GM12891 (cell line): ENCODE measurements at regions not wholly inside any gene's neighbourhood (a gene's known extent, or its start where the extent isn't known, plus 50 kb on each side); places are given as distances from the start of the nearest gene placed in this dataset.

Source experiments
- POLR2A ChIP-seq: IDR thresholded peaks from 2 replicates; pipeline ENCODE4 v1.6.1; 2011; ENCODE audit warnings: low read depth, low read length, control low read depth
- POLR2AphosphoS5 ChIP-seq: IDR thresholded peaks from 2 replicates; pipeline ENCODE4 v1.6.1; 2011; ENCODE audit warnings: low read depth, low read length, control low read depth
- SPI1 ChIP-seq: IDR thresholded peaks from 2 replicates; pipeline ENCODE4 v1.6.1; 2011; ENCODE audit warnings: low read depth, low read length, control low read depth
- TAF1 ChIP-seq: IDR thresholded peaks from 2 replicates; pipeline ENCODE4 v1.6.1; 2011; ENCODE audit warnings: low read depth, low read length, control low read depth

DNA sequence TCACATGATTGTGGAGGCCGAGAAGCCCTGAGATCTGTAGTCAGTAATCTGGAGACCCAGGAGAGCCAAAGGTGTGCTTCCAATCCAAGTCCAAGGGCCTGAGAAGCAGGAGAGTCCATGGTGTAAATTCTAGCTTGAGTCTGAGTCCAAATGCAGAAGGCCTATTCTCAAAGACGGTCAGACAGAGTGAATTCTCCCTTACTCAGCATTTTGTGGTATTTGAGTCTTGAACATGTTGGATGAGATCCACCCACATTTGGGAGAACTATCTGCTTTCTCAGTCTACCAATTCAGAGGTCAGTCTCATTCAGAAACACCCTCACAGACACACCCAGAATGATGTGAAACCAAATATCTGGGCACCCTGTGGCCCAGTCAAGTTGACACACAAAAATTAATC, 128.8 kb upstream of the PTCH1 start:
- no peak for TF ChIP-seq POLR2AphosphoS5
- no peak for TF ChIP-seq POLR2A
- no peak for TF ChIP-seq TAF1
- TF ChIP-seq SPI1, result no peak
